B cell (primary cell): ENCODE measurements at regions not wholly inside any gene's neighbourhood (a gene's known extent, or its start where the extent isn't known, plus 50 kb on each side); places are given as distances from the start of the nearest gene placed in this dataset.

Experiments used
- ATAC-seq: fragments of 200-7000 bp; cut with Tn5 transposase; one replicate; pipeline ENCODE4 v1.10.0; 2021; ENCODE audit warnings: low read depth, mild to moderate bottlenecking, moderate number of reproducible peaks, moderate library complexity
- CTCF ChIA-PET: fragments of 350-600 bp; sonication (Branson Sonifier 250); formaldehyde crosslinking; loops from one replicate; lab custom pipeline; 2021; ENCODE audit warnings: antibody characterized with exemption, inconsistent platforms; lab: Charles Lee
- POLR2A ChIA-PET: fragments of 350-600 bp; sonication (Branson Sonifier 250); formaldehyde crosslinking; loops from one replicate; lab custom pipeline; 2021; ENCODE audit warnings: antibody characterized with exemption; lab: Charles Lee
- DNase-seq: peaks from one replicate; pipeline ENCODE4 v3.0.0; 2013
- H2AFZ ChIP-seq: 2 replicates; pipeline ENCODE4 v1.6.1; 2012; ENCODE audit warnings: mild to moderate bottlenecking, low read depth, low read length; ENCODE audit not compliant: insufficient read depth, poor library complexity, severe bottlenecking
- H3K27ac ChIP-seq, 2 donors: 1 replicate in 1 of 2; 2 replicates in 1 of 2; pipeline ENCODE4 v1.5.1; 2012 to 2013; ENCODE audit warnings: low read length in 2 of 2, mild to moderate bottlenecking in 2 of 2, moderate library complexity in 1 of 2
- H3K27me3 ChIP-seq, 4 experiments: fragments of 200-600 bp in 1 of 4; sonication (generic) in 1 of 4; replicated peaks in 1 of 4; 1 replicate in 2 of 4; 2 replicates in 2 of 4; pipeline versions ENCODE4 v1.6.1 to v1.7.0; 2013 to 2016; ENCODE audit warnings: low read length in 3 of 4, mild to moderate bottlenecking in 2 of 4, mixed read lengths in 1 of 4, moderate library complexity in 1 of 4; ENCODE audit not compliant: insufficient read depth in 4 of 4, control insufficient read depth in 3 of 4; ENCODE audit errors: control extremely low read depth in 1 of 4
- H3K36me3 ChIP-seq, 2 experiments: replicated peaks in 1 of 2; 1 replicate in 1 of 2; 2 replicates in 1 of 2; pipeline versions ENCODE4 v1.6.1 to v1.7.1; 2013; ENCODE audit warnings: low read length in 1 of 2; ENCODE audit not compliant: insufficient read depth in 2 of 2, control insufficient read depth in 1 of 2; ENCODE audit errors: control extremely low read depth in 1 of 2, extremely low read depth in 1 of 2
- H3K4me1 ChIP-seq, 2 donors: fragments of 200-600 bp in 1 of 2; sonication (generic) in 1 of 2; 1 replicate in 1 of 2; 2 replicates in 1 of 2; pipeline versions ENCODE4 v1.5.1 to v1.6.1; 2013 to 2017; ENCODE audit warnings: low read length in 2 of 2; ENCODE audit not compliant: control insufficient read depth in 2 of 2, insufficient read depth in 2 of 2
- H3K4me2 ChIP-seq: replicated peaks from 2 replicates; pipeline ENCODE3; 2012; ENCODE audit warnings: mild to moderate bottlenecking, low read depth, low read length; ENCODE audit not compliant: poor library complexity, severe bottlenecking
- H3K4me3 ChIP-seq, 5 experiments: fragments of 200-600 bp in 1 of 5; sonication (generic) in 1 of 5; 1 replicate in 3 of 5; 2 replicates in 2 of 5; pipeline versions ENCODE4 v1.5.1 to v1.7.0; 2011 to 2016; ENCODE audit warnings: low read length in 4 of 5, mild to moderate bottlenecking in 4 of 5, low read depth in 2 of 5, control low read depth in 1 of 5, moderate library complexity in 1 of 5; ENCODE audit not compliant: insufficient read depth in 1 of 5; ENCODE audit errors: control extremely low read depth in 1 of 5, extremely low read depth in 1 of 5
- H3K79me2 ChIP-seq: fragments of 200-600 bp; sonication (generic); one replicate; pipeline ENCODE4 v1.6.0; 2016; ENCODE audit warnings: low read length; ENCODE audit not compliant: control insufficient read depth, insufficient read depth
- H3K9ac ChIP-seq: fragments of 200-600 bp; sonication (generic); 2 replicates; pipeline ENCODE4 v1.6.1; 2017; ENCODE audit warnings: mild to moderate bottlenecking, low read length, moderate library complexity
- H3K9me3 ChIP-seq, 3 donors: one replicate each; pipeline versions ENCODE4 v1.6.1 to v1.7.1; 2013; ENCODE audit warnings: low read length in 2 of 3; ENCODE audit not compliant: control insufficient read depth in 2 of 3, insufficient read depth in 1 of 3; ENCODE audit errors: control extremely low read depth in 1 of 3
- H4K20me1 ChIP-seq: 2 replicates; pipeline ENCODE4 v1.6.0; 2012; ENCODE audit warnings: mild to moderate bottlenecking, low read length; ENCODE audit not compliant: insufficient read depth, control insufficient read depth, poor library complexity, severe bottlenecking
- H3K27ac Mint-ChIP-seq: one replicate; pipeline ENCODE4 v1.8.0; 2021; ENCODE audit warnings: mixed read lengths
- H3K27me3 Mint-ChIP-seq: one replicate; pipeline ENCODE4 v1.8.0; 2021; ENCODE audit warnings: mixed read lengths
- H3K4me1 Mint-ChIP-seq: one replicate; pipeline ENCODE4 v1.8.0; 2021; ENCODE audit warnings: mixed read lengths
- H3K4me3 Mint-ChIP-seq: one replicate; pipeline ENCODE4 v1.8.0; 2021; ENCODE audit warnings: mixed read lengths
- H3K9me3 Mint-ChIP-seq: one replicate; pipeline ENCODE4 v1.8.0; 2022; ENCODE audit warnings: mixed read lengths; ENCODE audit not compliant: insufficient read depth
- CTCF ChIP-seq: fragments of 200-600 bp; IDR thresholded peaks from one replicate; pipeline ENCODE4 v1.8.0; 2022; ENCODE audit warnings: antibody characterized with exemption, mild to moderate bottlenecking
- EZH2 ChIP-seq: IDR thresholded peaks from 2 replicates; pipeline ENCODE4 v1.6.1; 2012; ENCODE audit warnings: borderline replicate concordance, low read depth, mild to moderate bottlenecking, moderate library complexity, low read length; ENCODE audit not compliant: insufficient read depth, poor library complexity, severe bottlenecking
- WGBS: methylation state at CpG from one replicate; pipeline ENCODE4 v1.1.5; 2013; ENCODE audit warnings: missing lambda C conversion rate; ENCODE audit not compliant: insufficient coverage; 5-methylcytosine and 5-hydroxymethylcytosine counted together
- intact Hi-C: fragments of 100-400 bp; cut with micrococcal nuclease; formaldehyde crosslinking; loops from one replicate; pipeline ENCODE4 v1.10.0; 2022

GRCh38 chr3:59565125-59565524 lies 515.3 kb upstream of the CFAP20DC start:
- Mint-ChIP-seq H3K27ac (no peak overlapping the region), H3K9me3 (no peaks in the 10 kb centered on the region), H3K27me3 (no peaks in the 10 kb centered on the region), H3K4me3 (no peak overlapping the region), H3K4me1 (peaks cover 7% of the 10 kb centered on the region)
- no peak for TF ChIP-seq EZH2
- no peak for TF ChIP-seq CTCF
- no CpG with 5 or more reads among the region's 2 CpGs for WGBS
- Histone ChIP-seq H3K9me3 (no peaks in the 10 kb centered on the region), H2AFZ (no peak overlapping the region), H3K79me2 (no peaks in the 10 kb centered on the region), H3K27ac (no peak overlapping the region), H3K9ac (no peak overlapping the region), H3K4me2 (no peak overlapping the region), H4K20me1 (no peaks in the 10 kb centered on the region), H3K36me3 (no peaks in the 10 kb centered on the region), H3K4me1 (no peaks in the 10 kb centered on the region), H3K4me3 (no peak overlapping the region), H3K27me3 (no peaks in the 10 kb centered on the region)
- ATAC-seq (no peak), DNase-seq (no peak)
- intact Hi-C loops = no loop called here
- CTCF ChIA-PET = interaction anchor here (2.2 kb wide), 1 partner anchor 10 kb away, joined by 7 read pairs; no protein-coding TSS in a partner anchor
- POLR2A ChIA-PET = no interaction called here

- no peaks in the 10 kb centered on the region for H3K27me3 Mint-ChIP-seq
- Histone ChIP-seq H4K20me1 (no peaks in the 10 kb centered on the region), H3K36me3 (no peaks in the 10 kb centered on the region), H3K79me2 (no peaks in the 10 kb centered on the region), H3K9me3 (no peaks in the 10 kb centered on the region), H3K9ac (no peak overlapping the region), H3K4me3 (no peak overlapping the region), H3K27ac (no peak overlapping the region), H2AFZ (no peak overlapping the region), H3K4me1 (no peaks in the 10 kb centered on the region), H3K27me3 (no peaks in the 10 kb centered on the region), H3K4me2 (no peak overlapping the region)
- H3K9me3 Mint-ChIP-seq = no peaks in the 10 kb centered on the region
- no peak overlapping the region for H3K4me3 Mint-ChIP-seq
- DNase-seq (no peak), ATAC-seq (no peak)
- intact Hi-C loops = no loop called here
- CTCF ChIA-PET = interaction anchor here (1.3 kb wide), 1 partner anchor 11 kb away, joined by 4 read pairs; no protein-coding TSS in a partner anchor
- POLR2A ChIA-PET = no interaction called here
- H3K27ac Mint-ChIP-seq = no peak overlapping the region
- 100% methylated on average over 1 of the region's 1 CpG for WGBS
- no peak for TF ChIP-seq EZH2
- no peak for TF ChIP-seq CTCF
- H3K4me1 Mint-ChIP-seq = peaks cover 7% of the 10 kb centered on the region
Observed at GRCh38 chr3:59563966-59564365, 514.1 kb upstream of the CFAP20DC start.
